Amygdala (tissue), 56 donors: ENCODE measurements at regions not wholly inside any gene's neighbourhood (a gene's known extent, or its start where the extent isn't known, plus 50 kb on each side); places are given as distances from the start of the nearest gene placed in this dataset.

Experiments used
- DNase-seq, 56 donors: peaks; one replicate each; lab custom pipeline; 2025; lab: John Stamatoyannopoulos, UW

GRCh38 chr3:23062982-23063381 lies 140.1 kb upstream of the UBE2E2 start:
- DNase-seq = no peak

GRCh38 chr3:23067116-23067515 lies 136.0 kb upstream of the UBE2E2 start:
- DNase-seq = no peak

- DNase-seq = no peak
Measured at GRCh38 chr3:23068016-23068728, 135.0 kb upstream of the UBE2E2 start.

- DNase-seq = no peak
Measured at GRCh38 chr3:23071296-23071695, 131.8 kb upstream of the UBE2E2 start.

- DNase-seq = peak in 17 of 56 donors; percentile 1 to 66 (median 13)
Measured at GRCh38 chr3:23071758-23072157, 131.4 kb upstream of the UBE2E2 start.

- DNase-seq = no peak
Measured at GRCh38 chr3:23072693-23073092, 130.4 kb upstream of the UBE2E2 start.

GRCh38 chr3:23073724-23074305 lies 129.3 kb upstream of the UBE2E2 start:
- no peak for DNase-seq

- DNase-seq = no peak
Measured at GRCh38 chr3:23075496-23075895, 127.6 kb upstream of the UBE2E2 start.

- no peak for DNase-seq
Measured at GRCh38 chr3:23076437-23076836, 126.7 kb upstream of the UBE2E2 start.

- no peak for DNase-seq
Measured at GRCh38 chr3:23077126-23077525, 126.0 kb upstream of the UBE2E2 start.

GRCh38 chr3:23078735-23079134 lies 124.4 kb upstream of the UBE2E2 start:
- no peak for DNase-seq

GRCh38 chr3:23079976-23080375 lies 123.2 kb upstream of the UBE2E2 start:
- DNase-seq = no peak

- no peak for DNase-seq
Measured at GRCh38 chr3:23083701-23084100, 119.4 kb upstream of the UBE2E2 start.

- DNase-seq = no peak
Measured at GRCh38 chr3:23084367-23084766, 118.8 kb upstream of the UBE2E2 start.

GRCh38 chr3:23085261-23085660 lies 117.9 kb upstream of the UBE2E2 start:
- DNase-seq = no peak

GRCh38 chr3:23086331-23086730 lies 116.8 kb upstream of the UBE2E2 start:
- DNase-seq = no peak

- no peak for DNase-seq
Measured at GRCh38 chr3:23086831-23087230, 116.3 kb upstream of the UBE2E2 start.

GRCh38 chr3:23094412-23094811 lies 108.7 kb upstream of the UBE2E2 start:
- DNase-seq = no peak

GRCh38 chr3:23094890-23095462 lies 108.2 kb upstream of the UBE2E2 start:
- DNase-seq = no peak

- no peak for DNase-seq
Measured at GRCh38 chr3:23096041-23096440, 107.1 kb upstream of the UBE2E2 start.

GRCh38 chr3:23099021-23099420 lies 104.1 kb upstream of the UBE2E2 start:
- no peak for DNase-seq

- DNase-seq = no peak
Measured at GRCh38 chr3:23099677-23100076, 103.5 kb upstream of the UBE2E2 start.
